22Rv1 (cell line): ENCODE measurements at regions not wholly inside any gene's neighbourhood (a gene's known extent, or its start where the extent isn't known, plus 50 kb on each side); places are given as distances from the start of the nearest gene placed in this dataset.

Experiments used
- H3K27ac ChIP-seq: fragments of 450-650 bp; 2 replicates; pipeline ENCODE4 v1.5.1; 2017
- CTCF ChIP-seq: fragments of 450-650 bp; IDR thresholded peaks from 2 replicates; pipeline ENCODE4 v1.5.1; 2017; ENCODE audit warnings: mild to moderate bottlenecking
- ZFX ChIP-seq: fragments of 450-650 bp; IDR thresholded peaks from 2 replicates; pipeline ENCODE4 v1.6.1; 2017; ENCODE audit warnings: antibody characterized with exemption, borderline replicate concordance

- no peak overlapping the region for H3K27ac ChIP-seq
- no peak for TF ChIP-seq ZFX
- no peak for TF ChIP-seq CTCF
Observed at GRCh38 chr1:4023678-4024077, 123.6 kb upstream of the C1orf174 start.

GRCh38 chr1:4024811-4025210, 124.7 kb upstream of the C1orf174 start:
- TF ChIP-seq ZFX = no peak
- no peak for TF ChIP-seq CTCF
- no peak overlapping the region for H3K27ac ChIP-seq

GRCh38 chr1:4025752-4026151, 125.7 kb upstream of the C1orf174 start:
- H3K27ac ChIP-seq = no peak overlapping the region
- no peak for TF ChIP-seq CTCF
- no peak for TF ChIP-seq ZFX

- TF ChIP-seq ZFX (no peak), CTCF (no peak)
- H3K27ac ChIP-seq = no peak overlapping the region
Observed at GRCh38 chr1:4027008-4027407, 126.9 kb upstream of the C1orf174 start.

GRCh38 chr1:4027492-4028138, 127.5 kb upstream of the C1orf174 start:
- no peak for TF ChIP-seq CTCF
- TF ChIP-seq ZFX = no peak
- no peak overlapping the region for H3K27ac ChIP-seq

GRCh38 chr1:4028139-4028501, 128.0 kb upstream of the C1orf174 start:
- H3K27ac ChIP-seq = no peak overlapping the region
- TF ChIP-seq ZFX = no peak
- no peak for TF ChIP-seq CTCF

- H3K27ac ChIP-seq = no peak overlapping the region
- TF ChIP-seq ZFX (no peak), CTCF (no peak)
Observed at GRCh38 chr1:4029376-4029775, 129.3 kb upstream of the C1orf174 start.
